HG02970 (cell line): ENCODE measurements at regions not wholly inside any gene's neighbourhood (a gene's known extent, or its start where the extent isn't known, plus 50 kb on each side); places are given as distances from the start of the nearest gene placed in this dataset.

Experiments used
- ATAC-seq: cut with Tn5 transposase; IDR thresholded peaks from one replicate; pipeline ENCODE4 v1.9.1; 2021; ENCODE audit warnings: mild to moderate bottlenecking, moderate library complexity, moderate number of reproducible peaks; ENCODE audit not compliant: unreplicated experiment, low FRiP score

- no peak for ATAC-seq
Measured at GRCh38 chr6:112774319-112774718, 427.2 kb downstream of the RFPL4B start.

DNA sequence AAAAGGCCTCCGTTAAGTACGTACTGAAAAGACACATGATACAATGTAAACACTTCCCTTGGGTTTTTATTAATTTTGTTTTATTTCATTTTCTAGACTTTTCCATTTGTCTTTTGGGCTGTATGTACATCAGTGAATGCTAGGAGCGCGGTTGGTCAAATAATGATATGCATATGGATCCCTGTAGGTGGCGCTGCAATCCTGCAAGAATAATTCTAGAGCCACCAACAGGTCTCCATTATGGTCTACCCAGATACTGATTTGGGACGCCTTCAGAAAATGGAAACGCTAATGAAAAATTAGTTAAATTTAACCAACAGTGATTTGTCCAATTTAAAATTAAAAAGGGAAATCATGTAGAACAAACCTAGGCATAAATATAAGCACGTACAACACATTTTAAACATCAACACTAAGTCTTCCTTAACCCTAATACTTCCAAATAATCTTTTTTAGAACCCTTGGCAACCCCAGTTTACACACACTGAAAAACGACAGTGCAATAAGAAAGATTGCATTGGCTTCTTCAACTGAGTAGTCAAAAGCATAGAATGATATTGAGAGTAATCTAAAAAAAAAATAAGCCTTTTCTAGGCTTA lies 433.5 kb downstream of the RFPL4B start:
- ATAC-seq, result peak; percentile 80

- ATAC-seq, result no peak
Measured at GRCh38 chr6:112781241-112781640, 434.1 kb downstream of the RFPL4B start.

DNA sequence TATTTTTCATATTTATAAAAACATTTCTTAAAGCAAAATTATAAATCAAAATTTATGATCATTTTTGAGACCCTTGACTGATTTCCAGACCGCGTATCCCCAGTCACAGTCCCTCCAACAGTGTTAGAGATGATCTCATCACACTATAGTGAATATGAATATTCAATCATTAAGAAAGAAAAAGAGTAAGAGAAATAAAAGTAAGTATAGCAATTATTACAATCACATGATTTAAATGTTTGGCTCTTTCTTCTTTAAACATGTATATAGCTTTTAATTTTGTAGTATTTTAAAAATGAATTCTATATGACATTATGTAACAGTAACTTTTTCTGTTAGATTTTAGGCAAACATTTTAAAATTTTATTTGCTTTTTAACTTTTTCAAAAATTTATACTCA lies 438.3 kb downstream of the RFPL4B start:
- ATAC-seq, result no peak

- no peak for ATAC-seq
Measured at GRCh38 chr6:112786801-112787200, 439.7 kb downstream of the RFPL4B start.

- ATAC-seq, result no peak
Measured at GRCh38 chr6:112787371-112787770, 440.2 kb downstream of the RFPL4B start.

- no peak for ATAC-seq
Measured at GRCh38 chr6:112795316-112795715, 448.2 kb downstream of the RFPL4B start.

DNA sequence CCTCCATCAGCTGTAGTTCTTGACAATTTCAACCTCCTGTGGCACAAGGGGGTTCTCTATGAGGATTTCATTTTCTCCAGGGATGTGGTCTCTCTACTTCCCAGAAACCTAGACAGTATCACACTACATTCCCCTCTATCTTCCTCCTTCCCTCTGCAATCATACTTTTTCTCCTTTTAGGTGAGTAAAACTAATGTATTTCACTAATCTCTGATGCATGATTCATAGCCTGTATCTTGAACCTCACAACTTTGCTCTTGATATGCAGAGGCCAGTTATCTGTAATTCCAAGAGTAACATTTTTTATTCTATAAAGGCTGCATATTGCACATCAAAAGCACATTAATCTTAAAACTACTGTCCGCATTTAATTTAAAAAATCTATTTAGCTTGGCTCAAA lies 449.6 kb downstream of the RFPL4B start:
- ATAC-seq, result no peak

- no peak for ATAC-seq
Measured at GRCh38 chr6:112799889-112800288, 452.8 kb downstream of the RFPL4B start.

- ATAC-seq, result no peak
Measured at GRCh38 chr6:112800439-112800838, 453.3 kb downstream of the RFPL4B start.

DNA sequence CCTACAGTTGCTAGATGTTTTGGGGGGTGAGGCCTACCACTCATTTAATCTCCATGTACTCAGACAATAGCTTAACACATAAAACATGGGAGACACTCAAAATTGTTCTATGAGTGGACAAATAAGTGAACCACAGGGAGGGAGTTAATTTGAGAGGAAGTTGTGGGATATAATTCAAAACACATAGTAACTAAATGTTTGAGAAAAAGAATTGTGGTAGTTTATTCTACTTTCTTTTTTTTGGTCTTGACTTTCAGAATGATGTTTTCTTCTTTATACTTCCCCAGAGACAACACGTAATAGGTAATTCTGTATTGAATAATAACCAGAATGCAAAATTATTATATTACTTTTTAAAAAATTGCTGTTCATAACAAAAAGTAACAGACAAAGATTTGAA lies 453.8 kb downstream of the RFPL4B start:
- ATAC-seq, result no peak

- ATAC-seq, result no peak
Measured at GRCh38 chr6:112801468-112802080, 454.4 kb downstream of the RFPL4B start.

DNA sequence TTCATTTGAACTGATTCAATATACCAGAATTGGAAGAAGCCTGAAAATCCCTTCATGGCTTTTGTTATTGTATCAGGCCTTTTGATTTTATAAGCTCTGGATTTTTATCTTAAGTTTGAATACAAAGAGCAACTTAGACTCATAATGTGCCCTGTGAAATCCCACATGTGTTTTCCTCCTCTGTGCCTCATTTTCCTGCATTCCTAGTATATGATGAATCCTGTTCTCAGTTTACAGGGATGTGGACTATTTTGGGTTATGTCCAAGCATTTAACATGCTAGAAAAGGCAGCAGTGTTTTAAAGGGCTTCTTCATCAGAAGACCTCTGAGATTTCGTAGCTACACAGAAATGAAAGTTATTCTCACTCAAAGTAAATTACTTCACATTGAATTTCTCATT lies 455.0 kb downstream of the RFPL4B start:
- no peak for ATAC-seq

- no peak for ATAC-seq
Measured at GRCh38 chr6:112804638-112805330, 457.7 kb downstream of the RFPL4B start.

- no peak for ATAC-seq
Measured at GRCh38 chr6:112806163-112806865, 459.2 kb downstream of the RFPL4B start.

GRCh38 chr6:112821476-112821875 lies 474.3 kb downstream of the RFPL4B start:
- ATAC-seq, result no peak

- ATAC-seq, result no peak
Measured at GRCh38 chr6:112822769-112823168, 475.6 kb downstream of the RFPL4B start.

- ATAC-seq, result peak; percentile 62
Measured at GRCh38 chr6:112827793-112828192, 480.7 kb downstream of the RFPL4B start.

DNA sequence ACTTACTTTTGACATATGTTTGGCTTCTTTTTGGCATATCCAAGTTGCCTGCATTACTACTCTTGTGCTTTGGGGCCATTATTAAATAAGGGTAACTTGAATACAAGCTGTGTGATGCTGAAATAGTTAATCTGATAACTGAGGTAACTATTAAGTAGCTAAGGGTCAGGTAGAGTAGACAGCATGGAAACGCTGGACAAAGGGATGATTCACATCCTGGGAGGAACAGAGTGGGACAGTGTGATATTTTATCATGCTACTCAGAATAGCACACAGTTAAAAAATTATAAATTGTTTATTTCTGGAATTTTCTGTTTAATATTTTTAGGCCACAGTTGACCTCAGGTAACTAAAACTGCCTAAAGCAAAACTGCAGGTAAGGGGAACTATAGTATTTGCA lies 483.9 kb downstream of the RFPL4B start:
- no peak for ATAC-seq

DNA sequence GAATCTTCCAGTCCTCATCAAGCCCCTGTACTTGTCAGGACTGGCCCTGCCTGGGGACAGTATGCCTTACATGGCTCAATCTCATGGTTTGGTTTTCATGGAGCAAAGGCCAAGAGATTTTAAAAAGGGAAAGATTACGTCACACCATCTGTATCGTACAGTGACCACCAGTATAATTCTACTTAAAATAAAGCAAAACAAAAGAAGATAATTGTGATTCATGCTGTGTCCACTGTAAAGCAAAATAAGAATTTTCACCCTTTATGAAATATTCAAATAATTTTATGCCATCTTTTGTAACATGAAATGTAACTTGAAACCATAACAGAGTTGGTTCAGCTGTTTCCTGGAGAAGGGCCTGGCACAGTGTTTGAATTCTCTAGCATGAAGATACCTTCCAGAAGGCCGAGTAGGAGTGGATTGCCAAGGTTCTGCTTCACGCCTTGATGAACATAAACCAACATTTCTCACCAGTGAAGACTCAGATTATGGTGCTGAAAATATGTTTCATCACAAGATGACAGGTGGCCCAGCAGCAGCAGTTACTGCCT lies 486.5 kb downstream of the RFPL4B start:
- ATAC-seq, result no peak

DNA sequence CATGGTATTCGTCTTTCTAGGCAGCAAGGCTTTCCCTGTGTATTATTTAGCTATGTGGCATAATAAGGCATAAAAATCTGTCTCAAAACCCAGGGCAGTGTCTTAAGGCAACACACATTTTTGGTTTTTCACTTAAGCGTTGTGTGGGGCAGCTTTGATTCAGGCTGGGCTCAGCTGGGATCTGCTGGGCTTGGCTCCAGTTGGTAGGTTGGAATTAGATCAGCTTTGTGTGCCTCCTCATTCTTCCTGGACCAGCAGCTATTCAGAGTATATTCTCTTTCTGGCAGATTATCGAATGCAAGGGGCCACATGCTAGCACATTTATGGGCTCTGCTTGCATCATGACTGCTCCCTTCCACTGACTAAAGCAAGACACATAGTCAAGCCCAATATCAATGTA lies 487.9 kb downstream of the RFPL4B start:
- ATAC-seq, result no peak
